HG03571 (cell line): ENCODE measurements at regions not wholly inside any gene's neighbourhood (a gene's known extent, or its start where the extent isn't known, plus 50 kb on each side); places are given as distances from the start of the nearest gene placed in this dataset.

Experiments
- ATAC-seq: cut with Tn5 transposase; IDR thresholded peaks from one replicate; pipeline ENCODE4 v1.9.1; 2021; ENCODE audit not compliant: unreplicated experiment

DNA sequence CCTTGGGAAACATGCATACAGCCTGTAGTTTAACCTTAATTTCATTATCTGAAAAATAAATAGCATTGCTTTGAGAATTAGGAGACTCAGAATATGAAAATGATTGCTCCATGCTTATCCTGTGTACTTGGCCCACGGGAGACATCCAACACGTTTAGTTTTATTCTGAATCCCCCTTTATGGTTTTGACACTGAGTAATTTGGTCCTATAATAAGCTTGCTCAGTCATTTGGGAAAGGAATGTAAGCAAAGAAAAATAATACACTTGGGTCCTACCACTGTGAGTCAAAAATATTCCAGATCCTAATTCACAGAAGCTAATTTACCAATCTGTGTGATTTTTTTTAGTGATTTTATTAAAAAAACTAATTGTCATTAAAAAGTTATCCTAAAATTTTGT, 557.3 kb downstream of the USP25 start:
- ATAC-seq: no peak

DNA sequence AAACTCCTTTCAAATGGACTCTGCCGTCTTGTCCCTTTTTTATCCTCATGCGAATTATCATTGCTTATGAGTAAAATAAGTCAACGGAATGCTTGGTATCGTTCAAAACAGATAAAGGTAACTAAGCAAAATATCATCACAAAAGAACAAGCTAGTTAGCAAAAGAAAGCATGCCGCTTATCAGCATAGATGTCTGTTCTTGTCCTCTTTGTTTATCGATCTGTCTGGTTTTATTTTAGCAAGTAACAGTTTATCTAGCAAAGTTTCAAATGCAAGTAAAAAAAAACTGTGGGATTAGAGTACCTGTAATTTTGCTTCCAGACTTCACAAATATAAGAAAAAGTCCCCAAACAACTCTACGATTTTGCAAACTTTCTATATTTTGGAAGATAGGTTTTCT, 561.5 kb downstream of the USP25 start:
- no peak for ATAC-seq

DNA sequence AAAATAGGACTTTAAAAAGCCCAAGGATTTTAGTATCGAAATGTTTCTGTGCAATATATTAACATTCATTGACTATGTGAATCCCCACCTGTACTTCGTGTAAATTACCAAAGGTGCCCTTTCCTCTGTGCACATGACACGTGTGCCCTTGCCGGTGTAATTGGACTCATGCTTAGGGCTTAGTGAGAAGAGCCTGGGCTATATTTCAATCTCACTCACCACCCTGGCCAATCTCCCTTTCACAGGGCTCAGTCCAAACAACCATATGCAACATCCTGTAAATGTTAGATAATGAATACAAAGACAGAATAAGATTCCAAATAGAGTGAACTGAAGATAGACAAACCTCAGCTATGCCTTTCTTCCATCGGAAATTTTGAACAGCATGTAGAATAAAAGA, 564.3 kb downstream of the USP25 start:
- no peak for ATAC-seq

DNA sequence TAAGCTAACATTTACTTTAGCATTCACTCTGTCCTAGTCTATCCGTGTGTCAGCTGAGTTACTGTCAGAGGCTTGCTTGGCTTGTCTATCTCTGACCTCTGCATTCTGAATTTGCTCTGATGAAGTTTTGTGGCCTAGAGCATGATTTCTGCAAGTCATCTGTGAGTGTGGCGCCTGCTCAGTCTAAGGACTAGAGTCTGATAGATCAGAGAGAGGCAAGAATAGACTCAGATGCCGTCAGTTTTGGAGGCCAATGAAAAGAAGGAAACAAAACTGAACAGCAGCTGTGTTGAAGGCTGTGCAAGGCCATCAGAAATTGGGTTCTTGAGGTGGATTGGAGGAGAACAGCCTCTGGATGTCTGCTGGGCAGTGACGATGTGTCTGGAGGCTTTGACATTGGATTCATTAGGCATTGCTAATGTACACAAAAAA, 573.1 kb downstream of the USP25 start:
- ATAC-seq: no peak

DNA sequence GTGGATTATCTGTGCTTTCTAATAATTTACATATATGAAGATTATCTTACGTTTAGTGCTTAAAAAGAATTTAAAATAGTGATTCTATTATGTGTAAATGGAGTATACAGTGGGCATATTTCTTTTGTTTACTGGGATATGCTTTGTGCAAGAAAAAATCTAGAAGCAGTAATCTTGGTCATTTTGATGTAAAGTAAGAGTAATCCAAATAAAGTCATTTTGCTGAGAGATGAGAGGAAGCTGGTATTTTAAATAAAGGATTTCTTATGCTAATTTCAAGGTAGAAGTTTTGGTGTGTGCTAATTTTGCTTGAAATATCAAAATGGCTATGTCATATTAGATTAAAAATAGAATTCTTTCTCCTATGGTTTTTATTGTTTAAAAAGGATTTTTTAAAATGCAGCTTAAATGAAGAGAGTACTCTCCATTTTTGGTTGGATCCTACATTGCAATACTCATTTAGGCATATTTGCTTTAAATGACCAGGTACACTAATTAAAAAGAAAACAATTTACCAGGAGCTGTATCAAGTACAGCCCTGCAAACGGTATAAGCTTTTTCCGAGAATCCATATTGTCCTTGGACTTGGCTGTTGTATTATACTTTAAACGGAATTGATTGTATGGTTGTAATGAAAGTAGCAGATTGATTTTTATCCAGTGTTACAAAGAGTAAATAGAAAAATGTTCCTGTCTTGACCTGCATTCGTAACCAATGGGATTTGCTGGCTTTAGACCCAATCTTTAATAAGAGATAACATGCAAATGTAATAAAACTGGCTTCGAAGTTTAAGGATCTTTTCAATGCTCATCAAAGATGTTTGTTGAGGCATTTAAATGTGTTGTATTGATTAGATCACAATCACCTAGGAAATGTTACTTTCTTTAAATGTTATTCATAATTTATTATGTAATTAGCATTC, 574.7 kb downstream of the USP25 start:
- no peak for ATAC-seq

DNA sequence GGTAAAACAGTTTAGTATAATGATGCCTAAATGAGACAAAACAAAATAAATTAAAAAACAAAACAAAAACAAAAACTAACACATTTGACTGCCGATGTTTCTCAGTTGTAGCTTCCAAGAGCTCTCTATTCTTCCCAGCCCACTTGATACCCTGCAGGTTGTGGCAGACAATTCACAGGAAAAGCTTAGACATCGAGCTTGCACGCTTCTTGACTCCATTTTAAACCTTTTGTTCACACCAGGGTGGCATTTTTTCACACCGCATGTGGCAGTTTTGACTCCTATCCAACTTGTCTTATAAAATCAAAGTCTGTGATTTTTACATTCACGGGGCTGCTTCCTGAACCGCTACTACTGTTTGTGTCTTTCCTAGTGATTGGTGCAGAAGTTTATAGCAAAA, 575.9 kb downstream of the USP25 start:
- ATAC-seq: no peak

DNA sequence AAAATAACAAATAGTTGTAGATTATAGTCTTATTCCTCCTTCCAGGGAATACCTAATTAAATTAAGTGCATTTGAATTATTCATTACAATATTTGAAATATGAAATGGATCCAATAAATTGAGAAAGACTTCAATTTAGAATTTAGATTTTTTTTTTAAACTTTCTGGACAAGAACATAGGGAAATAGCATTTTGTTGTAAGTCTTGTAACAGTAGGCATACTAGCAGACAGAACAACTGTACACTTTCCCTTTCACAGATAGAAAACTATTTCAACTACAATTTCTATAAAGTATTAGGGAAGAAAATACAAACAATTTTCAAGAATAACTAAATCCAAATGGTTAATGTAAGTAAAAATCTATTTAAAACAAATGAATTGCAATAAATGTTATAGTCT, 577.5 kb downstream of the USP25 start:
- ATAC-seq: no peak

DNA sequence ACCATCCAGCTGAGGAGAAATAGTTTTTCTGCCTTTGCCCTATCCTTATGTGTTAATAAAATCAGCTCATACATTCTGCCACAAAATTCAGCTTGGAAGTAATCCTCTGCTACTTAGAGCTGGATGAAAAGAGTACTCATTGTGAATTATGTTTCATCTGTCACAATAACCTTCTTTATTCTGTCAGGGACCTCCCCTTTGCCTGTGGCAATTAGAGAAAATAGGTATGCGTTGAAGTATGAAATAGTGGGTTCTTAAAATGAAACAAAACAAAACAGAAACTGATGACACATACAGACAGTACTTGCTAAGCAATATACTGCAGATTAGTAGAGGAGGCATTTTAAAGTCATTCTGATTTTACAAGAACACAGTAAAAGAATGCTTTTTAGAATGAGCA, 578.5 kb downstream of the USP25 start:
- ATAC-seq: no peak

DNA sequence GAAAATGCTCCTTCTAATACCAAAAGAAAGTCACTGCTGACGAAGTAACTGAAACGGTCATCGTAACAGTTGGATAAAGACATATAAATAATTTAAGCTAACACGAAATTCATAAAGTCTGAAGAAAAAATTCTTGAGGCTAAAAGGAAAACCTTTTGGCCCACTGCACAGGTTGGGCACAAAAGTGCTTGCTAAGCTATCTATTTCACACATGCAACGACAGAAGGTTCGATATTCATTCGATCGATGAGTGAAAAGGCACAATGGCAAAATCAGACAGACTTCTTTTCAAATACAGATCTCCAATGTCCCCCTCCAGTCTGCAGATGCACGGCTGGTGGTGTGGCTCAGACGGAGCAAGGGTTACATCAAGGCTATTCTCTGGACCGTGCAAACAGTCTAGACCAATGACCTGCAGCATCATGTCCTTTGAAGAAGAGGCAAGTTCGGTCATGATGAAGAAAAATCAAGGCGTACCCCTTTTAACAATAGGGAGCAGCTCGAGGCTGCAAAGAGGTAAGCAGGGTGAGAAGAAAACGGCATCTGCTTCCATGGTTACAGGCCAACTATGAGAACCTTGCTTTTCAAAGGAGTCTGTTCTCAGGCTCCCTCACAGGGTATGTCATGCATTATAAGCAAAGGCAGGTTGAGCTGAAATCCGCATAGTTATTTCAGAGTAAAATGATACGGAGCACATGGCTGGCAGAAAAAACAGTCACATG, 579.6 kb downstream of the USP25 start:
- ATAC-seq: no peak

DNA sequence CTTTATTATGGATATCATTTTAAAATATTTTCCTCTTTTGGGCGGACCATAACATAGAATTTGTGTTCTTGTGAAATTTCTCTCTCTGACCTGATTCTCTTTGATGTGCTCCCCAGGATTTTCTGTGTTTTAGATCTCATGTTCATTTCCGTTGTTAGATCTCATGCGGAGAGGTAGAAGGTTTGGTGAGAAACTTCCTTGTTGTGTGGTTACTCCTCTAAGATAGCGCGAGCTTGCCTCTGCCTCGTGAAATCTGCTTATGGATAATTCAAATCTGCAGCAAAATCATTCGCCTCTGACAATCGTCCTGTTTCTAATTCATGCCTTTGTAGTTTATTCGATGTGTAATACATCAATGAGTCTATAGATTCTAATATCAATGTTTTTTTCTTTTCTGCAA, 580.4 kb downstream of the USP25 start:
- ATAC-seq: no peak

DNA sequence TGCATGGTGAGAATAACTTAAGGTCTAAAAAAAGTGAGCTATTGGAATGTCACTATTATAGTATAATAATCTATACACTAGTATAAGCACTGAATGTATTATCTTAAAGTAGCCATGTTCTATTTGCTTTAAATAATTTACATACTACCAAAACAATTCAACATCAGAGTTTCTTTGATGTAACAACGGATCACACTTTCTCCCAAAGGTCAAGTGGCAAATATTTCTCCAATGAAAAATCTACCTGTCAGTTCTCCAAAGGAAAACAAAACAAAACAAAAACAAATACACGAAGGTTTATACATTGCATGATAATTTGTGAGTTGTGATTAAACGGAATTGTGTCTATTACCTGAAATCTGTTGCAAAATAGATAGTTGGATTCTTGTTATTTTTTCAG, 581.4 kb downstream of the USP25 start:
- no peak for ATAC-seq

DNA sequence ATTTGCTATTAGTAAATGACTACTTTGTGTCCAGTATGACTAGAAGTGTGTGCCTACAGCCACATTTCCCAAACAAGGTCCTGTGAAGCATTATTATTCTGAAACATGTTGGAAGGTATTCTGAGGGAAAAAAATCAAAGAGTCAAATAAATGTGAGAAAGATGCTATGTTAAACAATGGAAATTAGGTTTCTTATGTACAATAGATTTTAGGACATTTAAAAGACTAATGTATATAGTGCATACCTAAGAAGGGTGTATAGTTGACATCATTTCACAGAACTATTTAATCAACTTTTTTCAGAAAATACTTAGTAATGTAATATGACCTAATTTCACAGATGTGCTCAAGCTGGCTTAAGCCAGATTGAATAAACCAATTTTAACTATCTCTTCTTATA, 582.5 kb downstream of the USP25 start:
- ATAC-seq: no peak

DNA sequence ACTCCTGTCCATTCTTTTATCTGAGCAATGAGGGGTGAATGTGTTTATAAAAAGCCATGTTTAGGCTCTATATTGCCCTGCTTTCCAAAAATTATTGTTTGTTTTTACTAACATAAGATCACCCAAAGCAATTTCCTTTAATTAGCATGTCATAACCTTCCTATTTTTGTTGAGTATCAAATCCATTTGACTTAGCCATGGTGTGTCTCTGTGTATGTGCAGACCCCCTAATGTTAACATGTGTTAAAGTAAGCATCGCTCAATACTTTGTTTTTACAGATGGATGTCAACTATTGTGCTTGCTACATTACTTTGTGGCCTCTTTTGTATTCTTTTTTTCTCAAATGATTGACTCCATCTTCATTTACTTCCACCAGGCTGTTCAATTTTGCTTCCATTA, 585.4 kb downstream of the USP25 start:
- ATAC-seq: no peak

DNA sequence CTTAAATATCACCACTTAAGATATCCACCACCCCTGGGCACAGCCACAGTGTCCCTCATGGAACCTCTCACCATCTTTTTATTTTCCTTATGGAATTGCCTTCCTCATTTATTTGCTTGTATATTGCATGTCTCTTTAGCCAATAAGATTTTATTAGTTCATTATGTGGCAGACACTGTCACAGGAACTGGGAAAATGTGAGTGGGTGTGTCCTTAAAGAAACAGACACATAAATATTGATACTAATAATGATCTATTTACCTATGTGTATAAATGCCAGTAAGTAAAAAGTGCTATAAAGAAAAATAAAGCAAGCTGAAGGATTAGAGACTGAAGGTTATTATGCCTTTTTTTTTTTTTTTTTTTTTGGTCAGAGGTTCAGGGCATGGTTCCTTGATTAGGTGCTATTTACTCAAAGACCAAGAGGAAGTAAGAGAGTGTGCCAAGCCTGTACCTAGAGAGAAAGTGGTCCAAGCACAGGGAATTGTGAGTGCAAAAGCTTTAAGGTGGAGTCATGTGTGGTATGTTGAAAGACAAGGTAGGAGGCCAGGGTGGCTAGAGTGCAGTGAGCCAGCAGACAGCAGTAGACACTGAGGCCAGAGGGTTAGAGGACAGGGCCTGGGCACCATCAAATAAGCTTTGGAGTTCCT, 589.0 kb downstream of the USP25 start:
- ATAC-seq: no peak

DNA sequence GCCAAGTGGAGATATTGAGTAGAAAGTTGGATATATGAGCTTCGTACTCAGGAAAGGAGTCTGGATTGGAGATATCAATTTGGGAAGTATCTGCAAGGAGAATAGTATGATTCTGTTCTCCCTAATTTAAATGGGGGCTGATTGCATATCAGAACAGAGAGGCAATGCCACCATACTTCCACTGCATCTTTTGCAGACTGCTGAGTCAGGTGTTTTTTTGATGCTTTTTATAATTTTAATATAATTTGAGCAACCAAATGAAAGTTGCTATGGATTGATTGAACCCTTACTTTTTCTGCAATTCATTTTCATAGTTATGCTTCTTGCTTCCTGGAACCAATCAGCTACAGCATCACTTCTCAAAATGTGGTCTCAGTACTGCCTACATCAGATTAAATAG, 590.3 kb downstream of the USP25 start:
- no peak for ATAC-seq

DNA sequence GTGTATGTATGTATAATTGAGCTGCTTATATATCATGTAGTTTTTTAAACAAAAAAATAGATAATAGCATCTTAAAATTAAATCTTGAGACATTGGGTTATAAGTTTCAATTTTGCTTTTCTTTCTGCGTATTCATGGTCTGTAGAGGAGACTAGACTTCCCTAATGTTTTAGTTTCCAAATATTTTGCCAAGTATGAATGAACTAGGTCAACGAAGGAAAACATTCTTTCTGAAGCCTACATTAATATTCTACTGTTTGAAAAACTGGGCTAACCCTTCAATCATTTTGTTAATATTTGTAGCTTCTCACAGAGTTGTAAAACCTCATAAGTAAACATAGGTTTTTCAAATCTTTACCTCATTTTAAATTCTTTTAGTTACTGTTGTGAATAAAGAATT, 592.7 kb downstream of the USP25 start:
- ATAC-seq: no peak

DNA sequence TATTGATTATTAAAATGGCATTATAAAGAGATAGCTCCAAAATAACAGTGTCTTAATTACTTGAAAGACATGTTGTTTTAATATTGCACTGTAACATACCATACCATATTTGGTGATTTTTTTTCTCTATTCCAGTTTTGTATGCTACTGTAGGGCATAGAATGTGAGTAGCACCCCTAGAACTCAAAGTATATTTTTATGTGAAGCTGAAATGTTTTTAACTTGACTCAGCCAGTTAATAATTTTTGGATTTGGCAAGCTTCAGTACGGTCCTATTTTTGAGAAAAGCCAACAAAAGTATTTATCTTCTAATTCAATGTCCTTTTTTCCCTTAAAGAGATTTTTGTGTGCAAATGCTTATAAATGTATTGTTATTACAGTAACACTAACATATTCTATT, 593.8 kb downstream of the USP25 start:
- no peak for ATAC-seq

DNA sequence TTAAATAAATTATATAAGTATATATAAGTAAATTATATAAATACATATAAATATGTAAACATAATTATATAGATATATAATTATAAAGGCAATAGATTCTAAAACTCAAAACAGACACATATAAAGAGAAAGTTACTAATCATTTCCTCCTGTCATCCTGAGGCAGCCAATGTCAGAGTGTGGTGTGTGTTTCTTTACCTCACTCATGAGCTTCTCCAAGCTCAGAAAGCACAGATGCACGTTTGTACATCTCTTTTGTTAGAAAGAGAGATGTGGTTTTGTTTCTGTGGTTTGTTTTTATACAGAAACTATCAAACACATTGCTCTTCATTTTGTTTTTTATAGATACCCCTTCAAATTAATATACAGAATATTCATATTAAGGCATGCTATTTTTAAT, 594.8 kb downstream of the USP25 start:
- ATAC-seq: no peak

DNA sequence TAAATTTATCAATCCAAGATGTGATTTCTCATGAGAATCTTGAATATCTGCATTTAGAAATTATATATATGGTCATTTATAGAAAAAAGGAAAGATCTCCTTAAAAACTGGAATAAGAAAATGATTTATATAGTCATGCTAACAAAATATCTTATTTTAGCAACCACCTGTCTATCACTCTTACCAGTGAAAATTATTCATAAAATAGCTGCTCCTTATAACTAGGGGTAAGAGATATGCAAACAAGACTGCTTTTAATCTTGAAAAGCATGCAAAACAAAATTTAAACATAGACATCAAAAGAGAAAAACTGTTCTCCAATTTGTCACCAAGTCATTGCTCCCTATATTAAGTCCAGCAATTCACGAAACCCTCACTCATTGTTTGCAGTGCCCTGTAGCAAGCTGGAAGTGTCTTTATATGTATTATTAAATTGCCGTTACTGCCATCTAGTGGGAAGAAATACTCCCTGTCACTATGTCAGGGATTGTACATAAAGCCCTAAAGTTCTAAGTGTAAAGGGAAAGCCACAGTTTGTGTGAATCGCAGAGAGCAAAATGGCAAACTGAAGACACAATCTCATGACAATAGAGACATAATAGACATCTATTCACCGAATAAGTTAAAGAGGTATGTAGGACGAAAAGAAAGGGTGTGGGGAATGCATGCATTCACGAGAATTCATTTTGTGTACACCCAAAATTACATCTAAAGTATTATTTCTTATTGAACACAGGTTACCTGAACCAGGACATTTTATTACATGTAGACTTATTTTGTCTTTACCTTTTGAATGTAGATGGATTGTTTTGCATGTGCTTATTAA, 600.5 kb downstream of the USP25 start:
- ATAC-seq: peak; percentile 68

DNA sequence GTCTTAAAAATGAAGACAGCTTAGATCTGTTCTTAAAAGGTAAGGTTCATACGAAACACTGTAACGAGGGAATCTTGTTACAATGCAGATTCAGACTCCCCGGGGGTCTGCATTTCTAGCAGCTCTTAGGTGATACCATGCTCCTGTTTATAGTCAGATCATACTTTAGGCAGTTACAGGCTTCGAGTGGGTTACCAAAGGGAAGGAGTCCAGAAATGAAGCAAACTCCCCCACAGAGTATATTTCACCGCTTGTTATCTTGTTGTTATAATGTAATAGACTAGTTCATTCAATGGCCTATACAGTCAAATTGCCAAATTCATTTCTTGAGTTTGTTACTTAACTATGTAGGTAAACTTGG, 601.1 kb downstream of the USP25 start:
- no peak for ATAC-seq

DNA sequence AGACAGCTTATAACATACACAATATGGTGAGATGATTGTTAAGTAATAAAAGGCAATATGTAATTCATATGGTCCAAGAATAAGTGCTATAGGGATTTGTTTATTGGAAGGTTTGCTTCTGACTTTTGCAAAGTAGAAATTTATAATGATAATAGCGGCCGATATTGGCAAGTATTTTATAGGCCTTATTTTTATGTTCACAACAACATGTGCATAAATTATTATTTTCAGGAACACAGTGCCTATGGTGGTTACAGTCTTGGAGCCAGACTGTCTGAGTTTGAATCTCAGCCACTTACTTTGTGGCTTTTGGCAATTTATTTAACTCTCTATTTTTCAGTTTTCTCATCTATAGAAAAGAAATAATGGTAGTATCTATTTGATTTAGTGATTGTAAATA, 607.5 kb downstream of the USP25 start:
- ATAC-seq: no peak
